GM21529 (cell line): ENCODE measurements at regions not wholly inside any gene's neighbourhood (a gene's known extent, or its start where the extent isn't known, plus 50 kb on each side); places are given as distances from the start of the nearest gene placed in this dataset.

ENCODE experiments used
- ATAC-seq: cut with Tn5 transposase; IDR thresholded peaks from one replicate; pipeline ENCODE4 v1.9.1; 2021; ENCODE audit not compliant: unreplicated experiment

DNA sequence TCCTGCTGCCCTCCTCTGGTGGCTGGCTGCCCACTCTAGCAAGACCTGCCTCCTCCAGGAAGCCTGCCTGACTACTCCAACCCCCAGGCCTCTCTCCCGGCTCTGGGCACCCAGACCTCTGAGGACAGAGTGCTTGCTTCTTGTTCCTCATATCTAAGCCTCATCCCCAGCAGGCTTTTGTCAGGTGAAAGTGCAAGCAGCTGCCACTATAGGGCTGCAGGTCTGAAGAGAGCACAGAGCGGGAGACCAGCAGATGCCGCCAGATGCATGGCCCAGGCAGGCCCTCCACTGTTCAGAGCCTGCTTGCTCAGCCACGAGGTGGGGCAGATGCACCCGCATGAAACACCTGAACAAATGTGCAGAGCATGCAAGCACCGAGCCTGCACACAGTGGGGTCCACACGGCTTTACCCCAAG lies 73.0 kb downstream of the SERPINA3 start:
- ATAC-seq = no peak

GRCh38 chr14:94682736-94683135 lies 70.5 kb downstream of the SERPINA3 start:
- no peak for ATAC-seq

DNA sequence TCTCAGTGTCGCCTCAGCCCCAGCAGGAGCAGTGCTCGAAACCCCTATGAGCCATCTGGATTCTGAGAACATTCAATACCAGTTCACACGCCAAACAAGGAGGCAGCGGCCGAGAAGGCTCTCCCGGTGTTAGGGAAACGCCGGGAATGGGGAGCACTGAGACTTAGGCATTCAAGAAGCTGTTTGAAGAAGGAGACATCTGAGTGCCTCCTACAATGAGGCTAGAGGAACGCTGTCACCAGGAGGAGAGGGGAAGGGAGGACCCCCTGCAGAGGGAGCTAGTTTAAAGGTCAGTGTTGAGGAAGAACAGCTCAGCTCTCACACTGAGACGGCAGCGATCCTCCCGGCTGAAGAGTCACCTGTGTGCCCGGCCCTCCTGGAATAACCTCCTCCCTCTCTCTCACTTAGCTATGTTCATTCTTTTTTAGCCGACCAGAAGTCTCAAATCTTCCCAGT lies 69.9 kb downstream of the SERPINA3 start:
- no peak for ATAC-seq

GRCh38 chr14:94681300-94682060 lies 69.3 kb downstream of the SERPINA3 start:
- ATAC-seq = no peak

GRCh38 chr14:94680862-94681288 lies 68.7 kb downstream of the SERPINA3 start:
- no peak for ATAC-seq

DNA sequence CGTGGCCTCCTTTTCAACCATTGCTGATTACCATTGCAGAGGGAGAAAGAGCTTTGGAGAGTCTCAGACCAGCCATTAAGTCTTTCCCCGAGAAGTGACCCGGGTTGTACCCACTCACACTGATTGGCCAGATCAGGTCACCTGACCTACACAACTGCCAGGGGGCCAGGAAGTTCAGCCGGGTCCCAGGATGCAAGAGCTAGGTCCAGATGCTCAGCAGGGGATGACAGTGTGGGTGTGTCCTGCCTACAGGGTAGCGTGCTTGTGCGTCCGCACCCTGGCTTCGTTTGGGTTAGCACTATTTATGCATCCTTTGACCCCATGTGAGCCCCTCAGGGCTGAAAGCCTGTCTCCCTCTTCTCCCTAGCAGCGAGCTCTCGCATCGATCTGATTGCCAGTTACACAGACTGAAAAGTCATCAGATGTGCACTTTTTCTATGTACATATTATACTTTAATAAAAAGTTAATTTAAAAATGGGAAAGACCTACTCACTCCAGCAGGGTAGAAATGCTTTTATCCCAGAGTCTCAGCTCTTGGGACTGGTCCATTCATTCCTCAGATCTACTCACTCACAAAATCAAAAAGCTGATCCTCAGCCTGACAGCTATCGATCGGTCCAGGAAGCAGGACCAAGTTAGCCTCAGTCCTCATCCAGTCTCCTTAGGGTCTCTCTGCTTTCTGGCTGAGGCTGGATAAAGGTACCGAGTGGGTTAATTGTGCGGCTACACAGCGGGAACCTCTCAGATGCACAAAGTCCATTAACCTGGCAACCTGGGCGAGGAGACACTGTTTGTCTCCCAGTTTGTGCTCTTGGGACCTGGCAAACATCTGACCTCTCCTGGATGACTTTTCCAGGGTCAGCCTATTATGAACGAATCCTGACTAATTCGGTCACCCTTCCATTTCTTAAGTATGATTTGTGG lies 68.0 kb downstream of the SERPINA3 start:
- no peak for ATAC-seq

DNA sequence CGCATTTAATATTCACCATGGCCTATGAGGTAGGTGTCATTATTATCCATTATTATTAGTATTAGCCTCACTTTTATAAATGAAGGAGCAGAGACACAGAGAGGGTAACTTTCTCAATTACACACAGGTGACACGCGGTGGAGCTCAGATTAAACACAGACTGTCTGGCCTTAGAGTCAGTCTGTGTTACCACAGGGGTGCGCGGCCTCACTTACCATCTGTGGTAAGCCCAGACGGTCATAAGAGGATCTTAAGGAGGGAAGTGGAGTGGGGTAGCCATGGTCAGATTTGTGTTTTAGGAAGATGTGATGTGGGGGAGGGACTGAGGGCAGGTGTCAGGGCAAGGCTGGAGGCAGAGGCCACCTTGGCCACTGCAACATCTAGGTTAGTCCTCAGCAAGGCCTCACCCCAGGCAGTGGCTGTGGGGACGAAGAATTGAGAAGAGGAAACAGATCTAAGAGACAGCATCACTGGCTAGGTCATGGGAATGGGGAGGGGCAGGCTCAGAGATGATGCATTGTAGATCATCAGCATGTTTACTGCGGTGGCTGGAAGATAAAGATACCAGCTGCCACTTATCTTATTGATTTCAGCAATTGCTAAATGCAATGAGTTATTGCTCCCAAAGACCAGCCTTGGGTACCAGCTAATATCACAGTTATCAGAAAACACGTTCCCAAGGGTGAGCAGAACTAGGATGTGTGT lies 67.1 kb downstream of the SERPINA3 start:
- ATAC-seq = no peak

GRCh38 chr14:94677747-94678146 lies 65.6 kb downstream of the SERPINA3 start:
- no peak for ATAC-seq

DNA sequence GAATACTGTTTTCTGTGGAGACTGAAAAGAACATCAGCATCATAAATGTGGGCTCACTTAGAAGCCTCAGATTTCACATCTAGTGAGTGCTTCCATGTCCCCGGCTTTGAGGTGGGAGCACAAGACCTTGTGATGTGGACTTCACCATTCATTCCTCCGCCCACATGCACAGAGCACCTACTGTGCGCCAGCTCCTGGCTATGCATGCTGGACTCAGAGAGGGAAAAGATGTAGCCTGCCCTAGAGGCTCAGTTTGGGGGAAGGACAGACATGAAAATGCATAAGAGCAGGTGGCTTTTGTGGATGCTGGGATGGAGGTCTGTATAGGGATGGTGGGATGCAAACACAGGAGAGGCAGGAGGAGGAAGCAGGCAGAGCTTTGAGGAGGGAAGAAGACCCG lies 65.0 kb downstream of the SERPINA3 start:
- ATAC-seq = no peak

- ATAC-seq = no peak
Observed at GRCh38 chr14:94676495-94677185, 64.4 kb downstream of the SERPINA3 start.

GRCh38 chr14:94675036-94675435 lies 62.8 kb downstream of the SERPINA3 start:
- ATAC-seq = no peak

GRCh38 chr14:94673781-94674231 lies 61.6 kb downstream of the SERPINA3 start:
- ATAC-seq = no peak
